HG02884 (cell line): ENCODE measurements at regions not wholly inside any gene's neighbourhood (a gene's known extent, or its start where the extent isn't known, plus 50 kb on each side); places are given as distances from the start of the nearest gene placed in this dataset.
"Not testable (repeated sequence)": the region's sequence is repeated elsewhere in the genome, so short reads cannot be mapped to it uniquely, and the experiment has no call there.

Source experiments
- ATAC-seq: cut with Tn5 transposase; IDR thresholded peaks from one replicate; pipeline ENCODE4 v1.9.1; 2021; ENCODE audit warnings: mild to moderate bottlenecking, moderate library complexity; ENCODE audit not compliant: unreplicated experiment

DNA sequence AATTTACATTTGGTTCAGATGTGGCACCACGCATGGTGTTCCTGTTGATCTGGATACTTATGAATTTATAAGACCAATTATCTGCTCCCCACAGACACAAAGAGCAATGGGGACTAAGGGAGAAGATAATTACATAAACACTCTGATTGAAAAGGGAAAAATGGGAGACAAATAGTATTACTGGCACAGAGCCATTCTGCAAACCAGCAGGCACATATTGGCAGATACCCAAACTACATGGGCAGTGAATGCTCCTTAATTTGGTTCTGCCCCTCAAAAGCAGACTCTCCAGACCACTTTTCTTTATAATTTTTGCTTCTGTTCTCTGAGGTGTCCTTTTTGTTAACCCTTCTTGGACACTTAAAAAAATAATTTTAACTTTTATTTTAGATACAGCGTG, 1674.2 kb downstream of the PCDH9 start:
- no peak for ATAC-seq

DNA sequence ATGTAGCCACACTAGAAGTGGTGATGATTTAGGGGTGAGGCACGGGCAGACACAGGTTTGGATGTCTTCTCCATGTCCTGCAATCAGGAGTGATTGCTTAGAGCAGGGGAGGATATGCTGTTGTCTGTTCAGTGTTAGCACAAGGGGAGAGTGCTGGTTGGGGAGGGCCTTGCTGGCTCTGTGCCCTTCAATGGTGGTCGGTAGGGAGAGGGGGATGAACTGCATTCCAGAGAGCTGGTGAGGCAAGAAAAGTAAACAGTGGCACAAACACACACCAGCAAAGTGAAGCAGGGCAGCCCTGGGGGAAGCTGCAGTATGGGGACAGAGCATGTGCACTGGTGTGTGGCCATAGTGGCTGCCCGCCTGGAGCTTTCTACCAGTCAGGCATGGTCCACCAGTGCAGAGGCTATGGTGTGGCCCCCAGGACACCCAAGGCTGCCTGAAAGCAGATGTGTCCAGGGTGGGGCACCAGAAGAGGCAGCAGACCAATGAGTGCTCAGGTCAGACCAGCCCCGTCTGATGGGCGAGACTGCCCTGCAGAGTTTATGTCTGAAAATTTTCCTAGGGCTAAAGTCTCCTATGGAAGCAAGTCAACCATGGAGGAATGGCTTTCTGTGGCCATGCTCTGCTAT, 1676.9 kb downstream of the PCDH9 start:
- no peak for ATAC-seq

- no peak for ATAC-seq
These were observed 1678.9 kb downstream of the PCDH9 start for GRCh38 chr13:65551208-65551607.

GRCh38 chr13:65540175-65540574, 1690.0 kb downstream of the PCDH9 start:
- ATAC-seq: no peak

GRCh38 chr13:65535370-65535769, 1694.8 kb downstream of the PCDH9 start:
- no peak for ATAC-seq

DNA sequence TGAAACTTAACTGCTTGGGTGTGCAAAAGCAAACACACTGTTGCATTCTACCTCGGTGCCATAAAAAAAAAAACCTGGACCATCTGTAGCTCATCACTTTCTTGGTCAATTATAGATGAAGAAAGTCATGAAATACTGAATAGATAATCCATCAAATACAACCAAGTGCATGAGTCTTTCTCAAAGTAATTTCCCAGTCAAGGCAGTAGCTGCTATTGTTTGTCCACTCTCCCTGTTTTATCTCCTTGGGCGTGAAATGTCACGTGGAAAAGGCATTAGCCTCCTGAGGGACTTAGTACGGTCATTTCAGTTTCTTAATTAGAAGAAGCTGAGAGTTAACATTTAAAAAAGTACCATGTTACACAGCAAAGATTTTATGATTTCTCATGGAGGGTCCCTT, 1697.9 kb downstream of the PCDH9 start:
- ATAC-seq: no peak

- ATAC-seq: no peak
These were observed 1699.4 kb downstream of the PCDH9 start for GRCh38 chr13:65530688-65531087.

DNA sequence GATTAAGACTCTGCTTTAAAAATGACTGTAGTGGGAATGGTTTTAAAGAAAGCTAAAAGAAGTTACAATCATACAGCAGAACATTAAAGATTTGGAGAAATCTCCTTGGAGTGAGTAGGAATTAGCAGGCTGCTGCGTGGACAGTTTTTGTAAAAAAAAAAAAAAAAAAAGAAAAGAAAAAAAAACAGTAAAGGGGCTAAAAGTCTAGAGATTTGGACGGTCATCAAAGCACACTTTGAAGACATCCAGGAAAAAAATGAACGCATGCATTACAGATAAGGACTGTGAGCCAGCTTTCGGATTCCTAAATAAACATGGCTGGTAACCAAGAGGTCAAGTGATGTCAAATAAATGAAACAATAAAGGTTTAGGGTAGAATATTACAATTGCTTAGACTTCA, 1700.6 kb downstream of the PCDH9 start:
- no peak for ATAC-seq

DNA sequence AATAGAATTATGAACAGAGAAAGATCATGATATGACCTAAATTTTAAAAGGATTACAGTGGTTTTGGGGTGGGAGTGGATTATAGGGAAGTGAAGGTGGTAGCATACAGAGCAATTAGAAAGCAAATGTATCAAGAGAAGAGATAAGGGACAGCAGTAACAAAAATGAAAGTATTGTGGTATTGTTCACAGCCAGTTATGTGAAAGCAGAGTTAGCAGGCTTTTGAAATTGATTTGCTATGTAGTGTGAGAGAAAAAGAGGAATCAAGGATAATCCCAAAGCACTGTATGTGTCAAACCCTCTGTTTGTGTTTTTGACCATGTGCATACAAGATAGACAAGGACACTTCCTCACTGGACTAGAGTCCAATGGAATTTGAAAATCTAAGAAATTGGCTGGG, 1721.4 kb downstream of the PCDH9 start:
- no peak for ATAC-seq

DNA sequence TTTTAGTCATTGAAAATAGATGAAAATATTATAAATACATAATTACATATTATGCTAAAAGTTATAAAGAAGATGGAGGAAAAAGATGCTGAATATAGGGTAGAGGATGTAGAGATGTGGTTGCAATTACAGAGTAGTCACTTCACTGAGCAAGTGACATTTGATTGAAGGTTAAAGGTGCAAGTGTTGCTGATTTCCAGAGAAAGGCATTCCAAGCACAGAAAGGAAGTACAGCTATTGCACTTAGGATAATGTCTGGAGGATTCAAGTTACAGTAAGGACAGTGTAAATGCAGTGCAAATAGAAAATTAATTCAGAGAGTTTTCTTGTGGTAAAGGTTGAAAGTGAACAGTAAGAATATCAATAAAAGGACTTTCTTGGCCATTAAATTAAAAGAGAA, 1721.8 kb downstream of the PCDH9 start:
- ATAC-seq: no peak

GRCh38 chr13:65505941-65506340, 1724.2 kb downstream of the PCDH9 start:
- no peak for ATAC-seq

DNA sequence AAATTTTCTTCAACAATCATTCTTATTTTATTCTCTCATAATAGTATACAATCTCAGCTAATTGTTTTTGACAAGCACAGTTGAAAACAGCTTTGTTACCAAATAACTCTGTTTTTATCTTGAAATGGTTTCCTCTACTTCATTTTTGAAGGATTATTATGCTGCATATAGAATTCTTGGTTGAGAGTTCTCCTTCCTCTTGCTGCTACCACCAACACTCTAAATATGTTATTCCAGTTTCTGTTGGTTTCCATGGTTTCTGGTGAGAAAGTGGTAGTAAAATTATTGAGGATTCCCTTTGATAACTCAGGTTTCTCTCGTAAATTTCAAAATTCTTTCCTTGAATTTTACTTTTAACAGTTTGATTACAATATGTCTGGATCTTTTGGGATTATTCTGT, 1725.9 kb downstream of the PCDH9 start:
- ATAC-seq: no peak

DNA sequence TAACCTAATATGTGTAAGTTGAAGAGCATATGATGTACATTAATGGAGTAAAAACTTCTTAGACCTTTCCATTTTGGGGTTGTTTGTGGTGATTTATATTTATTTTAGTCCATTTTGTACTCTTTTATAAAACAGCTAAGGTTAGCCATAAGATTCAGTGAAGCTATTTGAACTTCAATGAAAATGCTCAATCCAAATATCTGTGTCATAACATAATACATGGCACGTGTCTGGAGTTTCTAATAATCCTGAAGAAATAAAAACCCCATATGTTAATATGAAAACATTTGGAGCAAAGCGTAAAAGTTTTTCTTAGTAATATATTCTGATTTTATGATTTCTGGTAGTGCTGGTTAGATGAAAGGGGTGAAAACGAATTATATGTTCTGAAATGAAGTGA, 1729.7 kb downstream of the PCDH9 start:
- ATAC-seq: no peak

DNA sequence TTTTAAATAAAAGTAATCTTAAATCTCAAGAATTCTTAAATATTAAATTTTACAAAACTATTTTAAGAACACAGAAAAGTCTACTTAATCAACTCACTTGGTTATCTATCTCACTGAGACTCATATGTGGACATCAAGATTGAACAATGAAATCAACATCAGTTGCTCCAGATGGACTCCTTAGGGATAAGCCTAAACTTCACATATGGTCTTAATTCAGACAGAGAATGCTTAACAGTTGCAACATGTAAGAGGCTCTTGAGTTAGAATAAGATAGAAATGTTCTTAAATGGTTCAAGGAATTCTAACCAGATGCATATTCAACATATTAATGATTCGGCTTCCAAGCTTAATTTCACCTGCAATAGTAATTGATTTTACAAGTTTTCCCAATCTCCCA, 1730.9 kb downstream of the PCDH9 start:
- ATAC-seq: no peak

GRCh38 chr13:65497265-65497664, 1732.9 kb downstream of the PCDH9 start:
- no peak for ATAC-seq

GRCh38 chr13:65490725-65491124, 1739.4 kb downstream of the PCDH9 start:
- not testable (repeated sequence) for ATAC-seq

GRCh38 chr13:65488606-65489005, 1741.5 kb downstream of the PCDH9 start:
- no peak for ATAC-seq

- no peak for ATAC-seq
These were observed 1750.4 kb downstream of the PCDH9 start for GRCh38 chr13:65479692-65480091.

GRCh38 chr13:65473196-65473595, 1756.9 kb downstream of the PCDH9 start:
- no peak for ATAC-seq

GRCh38 chr13:65472336-65472735, 1757.8 kb downstream of the PCDH9 start:
- no peak for ATAC-seq

DNA sequence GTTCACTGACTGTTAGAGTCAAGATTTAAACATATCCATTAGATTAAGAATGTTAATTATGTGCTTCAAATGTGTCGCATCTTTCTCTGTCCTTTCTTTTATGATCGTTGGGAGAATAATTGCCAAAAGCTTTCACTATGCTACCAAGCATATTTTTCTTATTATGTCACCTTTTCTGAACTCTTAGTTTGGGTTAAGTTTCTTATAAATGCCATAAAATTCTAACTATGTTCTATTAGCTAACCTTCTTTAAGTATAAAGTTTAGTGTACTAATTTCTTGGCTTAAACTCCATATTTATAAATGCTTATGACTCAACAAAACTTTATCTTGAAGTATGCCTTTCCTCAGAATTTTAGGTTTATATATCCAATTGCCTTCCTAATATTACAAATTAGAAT, 1759.4 kb downstream of the PCDH9 start:
- ATAC-seq: no peak

DNA sequence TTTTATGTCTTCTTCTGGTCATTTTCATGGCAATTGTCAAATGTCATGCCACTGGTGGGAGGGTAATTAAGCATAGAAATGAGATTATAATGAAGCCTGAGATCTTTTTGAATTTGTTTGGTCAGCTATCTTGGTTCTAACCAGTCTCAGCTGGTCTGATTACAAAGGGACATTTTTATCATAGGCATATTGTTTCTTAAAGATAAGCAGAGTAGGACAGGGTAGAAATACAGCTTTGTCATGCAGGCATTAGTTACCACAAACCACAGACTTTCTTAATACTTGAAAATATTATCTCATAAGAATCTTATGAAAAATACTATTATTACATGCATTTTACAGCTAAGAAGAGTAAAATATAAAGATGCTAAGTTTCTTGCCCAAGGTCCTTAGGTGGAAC, 1761.5 kb downstream of the PCDH9 start:
- no peak for ATAC-seq

- ATAC-seq: no peak
These were observed 1768.5 kb downstream of the PCDH9 start for GRCh38 chr13:65461590-65461989.
